Kasumi-1 (cell line): ENCODE measurements at regions not wholly inside any gene's neighbourhood (a gene's known extent, or its start where the extent isn't known, plus 50 kb on each side); places are given as distances from the start of the nearest gene placed in this dataset.

ENCODE experiments used
- DNase-seq, 2 experiments: peaks; one replicate each; lab custom pipeline; 2025; lab: John Stamatoyannopoulos, UW

DNA sequence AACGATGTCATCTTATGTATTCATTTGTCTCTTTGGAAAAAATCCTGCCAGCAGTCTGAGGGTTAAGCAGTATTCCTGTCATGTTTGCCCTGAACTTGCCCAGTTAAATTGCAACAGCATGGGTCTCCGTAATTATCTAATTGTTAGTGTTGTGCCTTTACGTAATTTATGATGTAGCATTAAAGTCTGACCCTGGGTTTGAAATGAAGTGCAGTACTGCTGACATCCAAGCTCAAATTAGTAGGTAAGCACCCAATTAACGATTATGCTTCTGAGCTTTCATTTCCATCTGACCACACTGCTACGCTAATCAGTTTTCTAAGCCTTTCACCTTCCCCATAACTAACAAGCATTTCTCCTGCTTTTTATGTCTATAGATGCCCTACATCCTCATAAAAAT, 241.8 kb downstream of the ARRDC4 start:
- no peak for DNase-seq

GRCh38 chr15:98203872-98204660, 243.6 kb downstream of the ARRDC4 start:
- DNase-seq: no peak

DNA sequence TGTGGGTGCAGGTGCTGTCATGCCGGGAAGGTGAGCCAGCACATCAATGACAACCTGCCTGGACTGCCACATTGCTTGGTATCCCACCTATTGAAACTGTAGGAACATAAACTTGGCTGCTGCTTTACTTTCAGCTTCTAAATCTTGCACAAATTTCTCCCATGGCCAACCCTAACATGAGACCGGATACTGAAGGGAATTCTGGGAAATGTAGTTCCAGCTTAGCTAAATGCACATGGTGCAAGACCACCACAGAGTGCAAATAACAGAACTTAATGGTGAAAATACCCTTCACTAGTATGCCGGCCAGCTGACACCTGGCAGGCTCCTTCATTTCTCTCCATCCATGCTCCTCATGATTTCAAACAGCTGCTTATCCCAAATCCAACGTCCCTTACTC, 247.4 kb downstream of the ARRDC4 start:
- DNase-seq: no peak

DNA sequence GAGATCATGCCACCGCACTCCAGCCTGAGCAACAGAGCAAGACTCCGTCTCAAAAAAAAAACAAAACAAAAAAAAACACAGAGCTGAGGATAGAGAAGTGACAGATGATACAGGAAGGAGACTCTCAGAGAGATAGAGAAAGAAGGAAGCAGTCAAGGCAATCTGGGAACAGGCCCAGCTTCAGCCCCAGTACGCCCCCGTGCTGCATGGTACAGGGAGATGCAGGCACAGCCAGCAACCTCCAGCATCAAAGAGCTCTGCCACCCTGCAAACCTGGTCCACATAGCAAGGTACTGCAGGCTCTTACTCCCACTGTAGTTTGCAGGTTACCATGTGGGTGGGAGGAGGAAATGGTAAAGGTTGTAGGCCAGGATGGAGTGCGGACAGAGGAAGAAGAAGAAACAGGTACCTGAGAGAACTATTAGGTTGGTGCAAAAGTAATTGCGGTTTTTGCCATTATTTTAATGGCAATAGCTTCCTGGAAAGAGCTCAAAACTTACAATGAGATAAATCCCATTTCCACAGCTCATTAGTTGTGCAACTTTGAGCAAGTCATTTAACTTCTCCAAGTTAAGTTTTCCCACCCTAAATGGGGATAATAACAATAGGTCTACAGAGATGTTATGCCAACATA, 253.0 kb downstream of the ARRDC4 start:
- no peak for DNase-seq

DNA sequence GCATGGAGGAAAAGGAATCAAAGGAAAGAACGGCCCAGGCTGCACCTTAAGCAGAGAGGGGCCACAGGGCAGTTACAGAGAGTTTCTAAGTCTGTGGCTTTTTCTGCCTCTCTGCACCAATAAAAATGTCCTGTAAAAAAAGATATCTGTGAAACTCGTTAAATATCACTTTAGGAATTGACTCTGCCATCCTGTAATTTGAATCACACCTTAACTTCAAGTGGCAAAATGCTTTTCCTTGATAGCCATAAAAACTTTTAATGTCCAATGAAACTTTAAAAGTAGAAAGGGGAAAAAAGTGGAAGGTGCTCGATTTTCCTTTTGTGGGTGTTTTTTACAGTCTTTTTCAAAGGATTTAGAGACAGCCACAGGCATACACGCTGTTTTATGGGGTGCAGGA, 255.7 kb downstream of the ARRDC4 start:
- no peak for DNase-seq

DNA sequence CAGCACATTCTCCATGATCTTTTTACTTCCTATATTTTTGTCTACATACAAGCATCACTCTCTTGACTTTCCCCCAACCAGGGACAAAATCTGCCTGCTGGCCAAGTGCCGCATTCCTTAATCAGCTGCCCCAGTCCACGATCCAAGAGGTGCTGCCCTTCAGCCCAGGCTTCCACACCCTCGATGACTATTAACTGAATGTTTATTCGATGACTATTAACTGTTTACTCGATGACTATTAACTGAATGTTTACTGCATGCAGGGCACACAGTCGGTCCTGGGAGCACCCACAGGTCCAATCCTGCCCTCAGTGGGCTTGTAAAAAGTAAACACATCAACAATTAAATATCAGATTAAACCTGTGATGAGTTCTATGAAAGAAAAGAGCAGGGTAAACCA, 256.9 kb downstream of the ARRDC4 start:
- no peak for DNase-seq

DNA sequence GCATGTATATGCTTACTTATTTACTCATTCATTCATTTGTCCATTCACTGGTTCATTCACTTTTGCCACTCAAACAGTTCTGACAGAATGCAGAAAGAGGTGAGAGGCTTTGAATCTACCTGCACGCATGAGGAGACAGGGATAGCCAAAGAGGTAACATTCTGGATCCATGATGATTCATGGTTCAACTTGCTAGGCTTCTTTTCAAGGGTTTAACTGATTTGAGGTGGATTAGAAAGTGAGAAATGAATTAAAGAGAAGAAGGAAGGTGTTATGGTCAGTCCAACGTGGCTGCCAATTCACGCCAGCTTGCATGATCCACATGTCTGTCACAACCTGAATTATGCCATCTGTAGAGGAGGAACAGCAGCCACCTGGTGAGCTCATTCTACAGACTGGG, 260.6 kb downstream of the ARRDC4 start:
- no peak for DNase-seq

DNA sequence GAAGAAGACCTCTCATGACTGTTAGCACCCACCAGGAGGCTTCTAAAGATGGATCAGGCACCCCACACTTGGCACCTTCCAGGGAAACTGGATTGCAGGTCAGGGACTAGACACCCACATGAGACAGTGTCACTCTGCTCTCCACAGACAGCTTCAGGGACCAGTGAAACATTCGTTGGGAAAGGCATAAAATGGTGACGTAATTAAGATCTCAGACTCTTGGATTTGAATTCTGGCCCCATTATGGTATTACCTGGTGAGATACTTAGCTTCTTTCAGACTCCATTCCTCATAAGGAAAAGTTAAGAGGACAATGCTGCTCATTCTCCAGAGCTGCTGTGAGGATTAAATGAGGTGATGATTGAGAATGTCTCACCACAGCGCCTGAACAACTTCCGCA, 261.1 kb downstream of the ARRDC4 start:
- DNase-seq: no peak

- no peak for DNase-seq
Measured at GRCh38 chr15:98226149-98226548, 265.6 kb downstream of the ARRDC4 start.

DNA sequence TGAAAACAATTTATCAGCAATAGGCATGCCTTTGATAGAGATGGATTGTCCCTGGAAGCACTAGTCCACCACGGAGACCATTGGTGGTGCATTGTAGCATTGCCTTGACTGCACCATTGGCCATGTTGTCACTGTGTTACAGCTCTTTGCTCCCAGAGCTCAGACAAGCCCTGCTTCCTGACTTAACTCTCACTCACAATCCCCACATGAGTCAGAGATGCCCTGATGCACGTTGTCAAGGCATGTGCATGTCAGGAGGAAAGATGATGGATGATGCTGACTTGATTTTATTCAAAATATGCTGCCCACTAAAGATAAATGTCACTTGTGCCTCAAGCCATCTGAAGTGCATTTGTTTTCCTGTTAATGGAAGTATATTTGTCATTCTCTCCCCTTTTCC, 266.1 kb downstream of the ARRDC4 start:
- DNase-seq: no peak

DNA sequence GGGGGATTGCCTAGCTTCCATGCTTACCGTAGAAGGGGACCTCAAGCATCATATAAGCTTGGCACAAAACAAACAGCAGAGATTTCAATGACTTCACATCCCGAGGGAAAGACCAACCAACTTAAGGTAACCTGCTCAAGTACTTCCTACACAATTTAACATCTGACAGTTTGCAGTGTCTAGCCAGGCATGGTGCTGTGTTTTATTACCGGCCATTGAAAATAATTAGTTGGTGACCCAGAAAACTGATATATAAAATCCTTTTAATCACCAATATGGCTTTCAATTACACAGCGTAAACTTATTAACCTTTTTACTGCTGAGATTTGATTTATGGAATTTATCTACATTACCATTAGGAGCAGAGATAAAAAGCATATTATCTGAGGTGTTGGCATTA, 268.3 kb downstream of the ARRDC4 start:
- DNase-seq: no peak

DNA sequence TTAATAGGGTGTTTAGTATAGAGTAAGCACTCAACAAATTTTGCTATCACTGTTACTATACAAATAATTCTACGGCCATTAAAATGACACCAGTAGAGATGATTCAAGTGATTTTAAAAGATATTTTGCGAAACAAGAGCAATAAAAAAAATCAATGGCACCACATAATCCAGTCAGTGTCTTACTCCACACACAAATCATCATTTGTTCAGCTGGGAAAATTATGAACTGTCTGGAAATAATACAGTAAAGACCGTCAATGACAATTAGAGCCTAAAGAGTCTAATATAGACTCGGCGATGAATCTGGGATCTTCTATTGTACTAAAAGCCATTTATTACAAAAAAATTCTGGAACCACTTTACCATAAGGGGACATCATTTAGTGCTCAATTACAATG, 270.5 kb downstream of the ARRDC4 start:
- DNase-seq: no peak

DNA sequence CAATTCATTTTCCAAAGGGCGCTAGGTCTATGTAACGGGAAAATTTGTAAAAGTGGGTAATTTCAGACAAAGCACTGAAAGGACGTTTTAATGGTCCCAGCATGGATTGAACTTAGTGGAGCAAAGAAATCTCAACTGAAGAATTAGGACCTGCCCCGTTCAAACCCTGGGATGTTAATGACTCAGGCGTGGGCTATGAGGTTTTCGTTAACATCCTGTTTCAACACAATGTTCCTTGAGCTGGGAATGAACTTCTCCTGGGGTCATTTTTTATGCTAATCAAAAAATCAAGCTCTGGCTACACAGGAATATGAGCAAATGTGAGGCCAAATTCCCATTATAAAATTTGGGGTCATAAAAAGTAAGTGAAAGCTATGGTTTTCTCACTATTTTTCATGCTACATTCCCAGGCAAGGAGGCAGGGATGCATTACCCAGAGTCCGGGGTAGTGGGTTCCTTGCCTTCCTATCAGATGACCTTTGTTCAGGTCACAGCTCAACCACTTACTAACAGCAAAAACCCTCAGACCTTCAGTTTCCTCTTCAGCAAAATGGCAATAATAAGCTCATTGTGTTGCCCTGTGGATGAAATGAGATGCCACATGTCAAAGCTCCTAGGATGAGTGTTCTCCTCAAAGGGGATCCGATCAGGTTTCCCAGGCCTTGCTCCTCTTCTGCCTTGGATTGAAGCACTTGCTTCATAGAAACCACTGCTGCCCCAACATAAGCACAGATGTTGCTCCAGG, 271.4 kb downstream of the ARRDC4 start:
- DNase-seq: no peak

GRCh38 chr15:98232761-98233160, 272.3 kb downstream of the ARRDC4 start:
- DNase-seq: no peak

DNA sequence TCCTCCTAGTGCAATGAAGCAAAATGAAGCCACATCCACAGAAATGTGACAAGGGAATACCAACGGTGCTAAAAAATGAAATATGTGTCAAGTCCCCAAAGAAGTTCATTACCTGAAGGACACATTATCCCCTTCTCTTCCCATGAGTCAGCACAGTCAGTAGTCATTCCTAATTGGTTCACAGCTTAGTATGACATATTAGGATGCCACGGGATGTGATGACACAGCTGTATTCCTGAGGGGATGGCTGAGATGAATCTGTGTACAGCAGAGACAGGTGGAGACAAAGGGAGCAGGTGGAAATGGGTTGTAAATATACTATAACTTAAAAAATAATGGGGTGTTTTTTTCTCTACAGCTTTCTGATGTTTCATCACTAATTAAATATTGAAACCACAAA, 273.4 kb downstream of the ARRDC4 start:
- DNase-seq: no peak

GRCh38 chr15:98240303-98240702, 279.8 kb downstream of the ARRDC4 start:
- DNase-seq: no peak

GRCh38 chr15:98241032-98241554, 280.6 kb downstream of the ARRDC4 start:
- DNase-seq: no peak

DNA sequence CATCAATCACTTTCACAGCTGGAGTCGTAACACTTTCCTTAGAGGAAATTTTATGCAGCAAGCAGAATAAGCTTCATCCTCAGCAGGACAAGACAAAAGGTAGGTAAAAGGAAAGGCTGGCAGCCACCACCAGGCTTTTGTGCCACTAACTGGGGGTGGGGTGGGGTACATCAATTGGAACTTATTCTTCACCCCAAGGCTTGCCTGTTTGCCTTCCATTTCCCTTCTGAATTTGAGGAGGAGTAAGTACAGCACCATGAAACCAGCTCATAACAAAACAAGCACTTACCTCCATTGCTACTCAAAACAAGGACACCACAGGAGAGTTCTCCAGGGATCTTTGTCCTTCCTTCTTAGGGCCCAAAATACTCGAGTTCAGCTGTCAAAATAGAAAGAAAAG, 296.8 kb downstream of the ARRDC4 start:
- no peak for DNase-seq

DNA sequence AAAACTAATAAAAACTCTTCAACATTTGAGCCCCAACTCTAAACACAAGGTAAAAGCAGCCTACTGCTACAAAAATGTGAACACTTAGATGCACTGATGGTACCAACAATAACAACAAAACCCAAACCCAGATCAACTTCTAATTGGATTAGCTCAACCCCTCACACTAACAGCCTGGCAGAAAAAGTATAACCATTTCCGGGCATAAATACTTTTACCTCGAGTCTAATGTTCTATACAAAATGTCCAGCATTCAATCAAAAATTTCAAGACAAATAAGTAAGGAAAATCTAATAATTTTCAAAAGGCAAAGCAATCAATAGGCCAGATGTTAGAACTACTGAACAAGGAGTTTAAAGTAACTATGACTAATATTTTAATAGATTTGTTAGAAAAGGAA, 303.3 kb downstream of the ARRDC4 start:
- no peak for DNase-seq

DNA sequence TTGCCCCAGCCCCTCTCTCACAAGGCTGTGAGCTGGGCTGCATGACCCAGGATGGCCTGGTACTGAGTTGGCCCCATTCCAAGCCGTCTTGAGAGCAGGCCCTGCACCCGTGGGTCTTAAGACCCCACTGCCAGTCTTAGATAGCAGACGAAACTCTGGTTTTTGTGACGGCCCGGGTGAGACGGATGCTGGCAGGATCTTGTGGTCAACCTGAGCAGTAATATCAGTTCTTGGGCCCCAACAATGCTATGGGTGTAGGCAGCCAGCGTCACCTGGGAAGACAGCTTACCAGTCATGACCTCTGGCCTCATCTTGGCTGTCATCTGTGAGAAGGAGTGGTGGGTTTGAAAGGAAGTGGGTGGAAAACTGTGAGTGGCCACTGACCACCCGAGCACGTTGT, 305.8 kb downstream of the ARRDC4 start:
- DNase-seq: no peak

DNA sequence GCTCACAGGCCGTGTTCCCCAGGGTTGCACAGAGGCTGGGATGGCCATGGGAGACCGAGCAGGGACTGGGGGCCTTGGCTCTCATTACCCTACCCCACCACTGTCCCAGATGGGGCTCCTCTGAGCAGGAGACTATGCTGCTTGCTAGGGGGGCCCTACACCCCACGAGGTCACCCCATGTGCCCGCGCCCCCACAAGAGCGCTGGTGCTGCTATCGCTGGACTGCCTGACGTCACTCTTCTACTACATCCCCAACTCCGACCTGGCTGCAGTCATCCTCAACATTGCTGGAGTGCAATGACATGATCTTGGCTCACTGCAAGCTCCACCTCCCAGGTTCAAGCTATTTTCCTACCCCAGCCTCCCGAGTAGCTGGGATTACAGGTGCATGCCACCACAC, 307.7 kb downstream of the ARRDC4 start:
- DNase-seq: no peak

GRCh38 chr15:98272625-98273024, 312.1 kb downstream of the ARRDC4 start:
- no peak for DNase-seq

DNA sequence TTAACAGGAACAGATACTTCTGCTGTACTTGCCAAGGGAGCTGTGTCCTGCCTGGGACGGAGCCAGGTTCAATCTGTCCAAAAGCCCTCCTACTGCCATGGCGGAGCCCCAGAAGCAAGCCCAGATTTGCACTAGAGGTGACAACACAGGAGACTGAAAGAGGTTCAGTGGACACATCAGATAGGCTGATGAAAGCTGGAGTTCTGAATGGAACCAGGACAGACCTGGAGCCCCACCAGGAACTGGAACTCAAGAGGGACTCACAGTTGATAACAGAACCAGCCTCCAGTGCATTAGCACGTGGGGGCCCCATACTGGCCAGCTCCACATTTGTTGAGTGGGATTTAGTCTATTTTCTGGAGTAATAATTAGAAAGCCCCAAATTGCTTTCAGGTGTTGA, 315.5 kb downstream of the ARRDC4 start:
- DNase-seq: no peak
